ENCODE measurements at regions not wholly inside any gene's neighbourhood (a gene's known extent, or its start where the extent isn't known, plus 50 kb on each side); places are given as distances from the start of the nearest gene placed in this dataset.

- no peak for TF ChIP-seq KLF16 (tag by site-specific recombination; IDR thresholded peaks at IDR 0.05)
- TF ChIP-seq, protein P1, sequence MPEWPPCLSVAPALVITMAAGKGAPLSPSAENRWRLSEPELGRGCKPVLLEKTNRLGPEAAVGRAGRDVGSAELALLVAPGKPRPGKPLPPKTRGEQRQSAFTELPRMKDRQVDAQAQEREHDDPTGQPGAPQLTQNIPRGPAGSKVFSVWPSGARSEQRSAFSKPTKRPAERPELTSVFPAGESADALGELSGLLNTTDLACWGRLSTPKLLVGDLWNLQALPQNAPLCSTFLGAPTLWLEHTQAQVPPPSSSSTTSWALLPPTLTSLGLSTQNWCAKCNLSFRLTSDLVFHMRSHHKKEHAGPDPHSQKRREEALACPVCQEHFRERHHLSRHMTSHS (tag by site-specific recombination; IDR thresholded peaks at IDR 0.05), result no peak
- no peak for TF ChIP-seq ZNF654 (tag by site-specific recombination; IDR thresholded peaks at IDR 0.05; ENCODE audit: low read depth)
- TF ChIP-seq, protein P2, sequence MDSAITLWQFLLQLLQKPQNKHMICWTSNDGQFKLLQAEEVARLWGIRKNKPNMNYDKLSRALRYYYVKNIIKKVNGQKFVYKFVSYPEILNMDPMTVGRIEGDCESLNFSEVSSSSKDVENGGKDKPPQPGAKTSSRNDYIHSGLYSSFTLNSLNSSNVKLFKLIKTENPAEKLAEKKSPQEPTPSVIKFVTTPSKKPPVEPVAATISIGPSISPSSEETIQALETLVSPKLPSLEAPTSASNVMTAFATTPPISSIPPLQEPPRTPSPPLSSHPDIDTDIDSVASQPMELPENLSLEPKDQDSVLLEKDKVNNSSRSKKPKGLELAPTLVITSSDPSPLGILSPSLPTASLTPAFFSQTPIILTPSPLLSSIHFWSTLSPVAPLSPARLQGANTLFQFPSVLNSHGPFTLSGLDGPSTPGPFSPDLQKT (IDR thresholded peaks at IDR 0.05; ENCODE audit: borderline replicate concordance, low read depth, low read length), result no peak
- TF ChIP-seq SP2 (tag by site-specific recombination; IDR thresholded peaks at IDR 0.05), result no peak
- TF ChIP-seq ZNF324 (tag by site-specific recombination; IDR thresholded peaks at IDR 0.05), result no peak
- no peak for TF ChIP-seq ZNF350 (tag by site-specific recombination; IDR thresholded peaks at IDR 0.05)
- TF ChIP-seq ZNF302 (tag by site-specific recombination; IDR thresholded peaks at IDR 0.05; ENCODE audit: low read depth), result no peak
- no peak for TF ChIP-seq GLIS2 (tag by site-specific recombination; IDR thresholded peaks at IDR 0.05)
- TF ChIP-seq REST (tag by site-specific recombination; IDR thresholded peaks at IDR 0.05), result no peak
- TF ChIP-seq ZNF670 (tag by site-specific recombination; IDR thresholded peaks at IDR 0.05; ENCODE audit: low read depth), result no peak
- no peak for TF ChIP-seq ZNF629 (tag by site-specific recombination; IDR thresholded peaks at IDR 0.05)
- no peak for TF ChIP-seq ZNF747 (tag by site-specific recombination; IDR thresholded peaks at IDR 0.05)
- TF ChIP-seq ZSCAN16 (tag by site-specific recombination; IDR thresholded peaks at IDR 0.05), result no peak
- no peak for TF ChIP-seq ZBTB10 (tag by site-specific recombination; IDR thresholded peaks at IDR 0.05)
- no peak for TF ChIP-seq ZNF830 (tag by site-specific recombination; IDR thresholded peaks at IDR 0.05; ENCODE audit: low read depth)
- TF ChIP-seq ZBTB7A (tag by site-specific recombination; IDR thresholded peaks at IDR 0.05; ENCODE audit: low read depth), result no peak
- no peak for TF ChIP-seq ZNF214 (tag by site-specific recombination; IDR thresholded peaks at IDR 0.05; ENCODE audit: borderline replicate concordance)
- TF ChIP-seq ZIC2 (tag by site-specific recombination; IDR thresholded peaks at IDR 0.05), result no peak
- Histone ChIP-seq H3K36me3 (ENCODE audit: control insufficient read depth in 2 of 2, insufficient read depth in 1 of 2, low read length in 2 of 2) (no peaks in the 10 kb centered on the region), H3K27ac (ENCODE audit: extremely low read depth, low read depth, low read length) (no peak overlapping the region), H3K9me3 (ENCODE audit: control insufficient read depth, insufficient read depth, low read depth, low read length) (no peaks in the 10 kb centered on the region), H3K4me3 (ENCODE audit: low read depth, low read length) (no peak overlapping the region), H3K4me1 (ENCODE audit: control insufficient read depth, insufficient read depth, low read length) (no peaks in the 10 kb centered on the region)
- ChIA-PET POLR2A (no interaction called here), CTCF (no interaction called here)
These were observed 387.4 kb downstream of the FGF10 start for GRCh38 chr5:44001675-44002380.

Data from HEK293 (cell line).